Breast epithelium (tissue), 4 donors: ENCODE measurements at regions not wholly inside any gene's neighbourhood (a gene's known extent, or its start where the extent isn't known, plus 50 kb on each side); places are given as distances from the start of the nearest gene placed in this dataset.

Experiments
- DNase-seq, 2 donors: peaks; one replicate each; pipeline ENCODE4 v3.0.0-alpha.2; 2019; ENCODE audit warnings: low spot score in 2 of 2
- H3K27ac ChIP-seq, 2 donors: fragments of 200-600 bp; sonication (generic) in 1 of 2; one replicate each; pipeline ENCODE4 v1.5.1; 2016 to 2019; ENCODE audit warnings: mild to moderate bottlenecking in 1 of 2
- H3K27me3 ChIP-seq, 2 donors: fragments of 200-600 bp; sonication (generic) in 1 of 2; one replicate each; pipeline versions ENCODE4 v1.5.1 to v1.6.0; 2017 to 2019; ENCODE audit warnings: control low read depth in 1 of 2, mild to moderate bottlenecking in 1 of 2
- H3K36me3 ChIP-seq: fragments of 200-600 bp; one replicate; pipeline ENCODE4 v1.5.1; 2019
- H3K4me1 ChIP-seq, 2 donors: fragments of 200-600 bp; sonication (generic); one replicate each; pipeline ENCODE4 v1.5.1; 2016 to 2019; ENCODE audit warnings: control low read depth in 1 of 2
- H3K4me3 ChIP-seq, 3 donors: fragments of 200-600 bp; sonication (generic); 1 replicate in 2 of 3; 2 replicates in 1 of 3; pipeline ENCODE4 v1.5.1; 2016 to 2019; ENCODE audit warnings: mild to moderate bottlenecking in 3 of 3, moderate library complexity in 2 of 3
- H3K9me3 ChIP-seq, 2 donors: fragments of 200-600 bp; sonication (generic) in 1 of 2; one replicate each; pipeline ENCODE4 v1.5.1; 2016 to 2019; ENCODE audit warnings: control low read depth in 1 of 2
- CTCF ChIP-seq, 3 donors: fragments of 450-650 bp; IDR thresholded peaks; one replicate each; pipeline ENCODE4 v1.5.1; 2016 to 2017; ENCODE audit warnings: antibody characterized with exemption in 3 of 3, mild to moderate bottlenecking in 3 of 3, moderate library complexity in 3 of 3
- POLR2A ChIP-seq: fragments of 450-650 bp; IDR thresholded peaks from one replicate; pipeline ENCODE4 v1.6.1; 2016; ENCODE audit warnings: antibody characterized with exemption, mild to moderate bottlenecking, moderate library complexity
- POLR2AphosphoS5 ChIP-seq, 3 donors: sonication (generic); formaldehyde crosslinking; IDR thresholded peaks; one replicate each; pipeline ENCODE4 v1.6.1; 2017; ENCODE audit warnings: antibody characterized with exemption in 3 of 3
- intact Hi-C: fragments of 100-400 bp; cut with DNase I; formaldehyde crosslinking; loops from one replicate; pipeline ENCODE4 v1.15.1; 2023; ENCODE audit warnings: low total_unique reads

- no peak overlapping the region for H3K4me3 ChIP-seq
- no peaks in the 10 kb centered on the region for H3K27me3 ChIP-seq
- H3K36me3 ChIP-seq, result no peaks in the 10 kb centered on the region
- no peak for TF ChIP-seq CTCF (IDR thresholded peaks at IDR 0.05)
- no peak for TF ChIP-seq POLR2A
- TF ChIP-seq POLR2AphosphoS5 (IDR thresholded peaks at IDR 0.05), result no peak
- H3K9me3 ChIP-seq, result no peaks in the 10 kb centered on the region
- H3K27ac ChIP-seq, result no peak overlapping the region
- no peaks in the 10 kb centered on the region for H3K4me1 ChIP-seq
- DNase-seq, result no peak
- intact Hi-C loops, result loop anchor here (5.0 kb wide), 1 partner anchor 496 kb away; no protein-coding TSS in a partner anchor
Observed at GRCh38 chr5:106578736-106579135, 1092.0 kb downstream of the EFNA5 start.

DNA sequence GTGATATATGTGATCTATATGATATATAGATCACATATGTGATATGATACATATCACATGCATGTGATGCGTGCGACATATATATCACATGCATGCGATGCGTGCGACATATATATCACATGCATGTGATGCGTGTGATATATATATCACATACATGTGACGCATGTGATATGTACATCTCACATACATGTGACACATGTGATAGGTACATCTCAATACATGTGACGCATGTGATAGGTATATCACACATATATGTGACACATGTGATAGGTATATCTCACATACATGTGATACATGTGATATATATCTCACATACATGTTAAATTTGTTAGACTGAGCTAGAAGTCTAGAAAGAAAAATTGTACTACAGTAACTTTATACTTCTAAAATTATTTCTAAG lies 1095.9 kb downstream of the EFNA5 start:
- Histone ChIP-seq H3K4me3 (no peak overlapping the region), H3K9me3 (no peaks in the 10 kb centered on the region), H3K36me3 (no peaks in the 10 kb centered on the region), H3K4me1 (no peaks in the 10 kb centered on the region), H3K27ac (no peak overlapping the region), H3K27me3 (no peaks in the 10 kb centered on the region)
- intact Hi-C loops, result loop anchor here (5.0 kb wide), 1 partner anchor 493 kb away; no protein-coding TSS in a partner anchor
- TF ChIP-seq CTCF (IDR thresholded peaks at IDR 0.05), result no peak
- TF ChIP-seq POLR2A, result no peak
- no peak for TF ChIP-seq POLR2AphosphoS5 (IDR thresholded peaks at IDR 0.05)
- DNase-seq, result no peak

GRCh38 chr5:106566031-106566430 lies 1104.7 kb downstream of the EFNA5 start:
- TF ChIP-seq POLR2AphosphoS5 (IDR thresholded peaks at IDR 0.05) (no peak), CTCF (IDR thresholded peaks at IDR 0.05) (no peak), POLR2A (no peak)
- Histone ChIP-seq H3K27me3 (no peaks in the 10 kb centered on the region), H3K9me3 (no peaks in the 10 kb centered on the region), H3K27ac (no peak overlapping the region), H3K4me1 (no peaks in the 10 kb centered on the region), H3K36me3 (no peaks in the 10 kb centered on the region), H3K4me3 (no peak overlapping the region)
- no peak for DNase-seq
- intact Hi-C loops, result no loop called here

- H3K36me3 ChIP-seq, result no peaks in the 10 kb centered on the region
- TF ChIP-seq CTCF (IDR thresholded peaks at IDR 0.05), result no peak
- no peak for TF ChIP-seq POLR2AphosphoS5 (IDR thresholded peaks at IDR 0.05)
- TF ChIP-seq POLR2A, result no peak
- H3K27me3 ChIP-seq, result no peaks in the 10 kb centered on the region
- no peak overlapping the region for H3K4me3 ChIP-seq
- intact Hi-C loops, result no loop called here
- DNase-seq, result no peak
- H3K4me1 ChIP-seq, result no peaks in the 10 kb centered on the region
- no peak overlapping the region for H3K27ac ChIP-seq
- H3K9me3 ChIP-seq, result peaks cover 7 to 20% of the 10 kb centered on the region in 2 donors
Observed at GRCh38 chr5:106545325-106545724, 1125.4 kb downstream of the EFNA5 start.

GRCh38 chr5:106543330-106543729 lies 1127.4 kb downstream of the EFNA5 start:
- TF ChIP-seq CTCF (IDR thresholded peaks at IDR 0.05) (no peak), POLR2A (no peak), POLR2AphosphoS5 (IDR thresholded peaks at IDR 0.05) (no peak)
- H3K9me3 ChIP-seq, result peaks cover 7 to 20% of the 10 kb centered on the region in 2 donors
- H3K27me3 ChIP-seq, result no peaks in the 10 kb centered on the region
- no peaks in the 10 kb centered on the region for H3K4me1 ChIP-seq
- H3K4me3 ChIP-seq, result no peak overlapping the region
- DNase-seq, result no peak
- intact Hi-C loops, result no loop called here
- H3K36me3 ChIP-seq, result no peaks in the 10 kb centered on the region
- no peak overlapping the region for H3K27ac ChIP-seq
